Gastroesophageal sphincter (tissue), 4 donors: ENCODE measurements at regions not wholly inside any gene's neighbourhood (a gene's known extent, or its start where the extent isn't known, plus 50 kb on each side); places are given as distances from the start of the nearest gene placed in this dataset.

Source experiments
- ATAC-seq: fragments of 150-250 bp; one replicate; pipeline ENCODE4 v1.9.1; 2016; ENCODE audit warnings: mild to moderate bottlenecking, moderate library complexity
- H3K27ac ChIP-seq, 4 donors: fragments of 200-600 bp; sonication (generic) in 3 of 4; 1 replicate in 3 of 4; 2 replicates in 1 of 4; pipeline ENCODE4 v1.5.1; 2016 to 2019
- H3K27me3 ChIP-seq: fragments of 200-600 bp; sonication (generic); one replicate; pipeline ENCODE4 v1.5.1; 2019
- H3K36me3 ChIP-seq, 2 donors: fragments of 200-600 bp; sonication (generic); one replicate each; pipeline ENCODE4 v1.5.1; 2019; ENCODE audit warnings: control low read depth in 1 of 2
- H3K4me1 ChIP-seq, 3 donors: fragments of 200-600 bp; sonication (generic); 1 replicate in 2 of 3; 2 replicates in 1 of 3; pipeline ENCODE4 v1.5.1; 2016 to 2019; ENCODE audit warnings: control low read depth in 2 of 3
- H3K4me3 ChIP-seq, 2 donors: fragments of 200-600 bp; sonication (generic); one replicate each; pipeline ENCODE4 v1.5.1; 2019; ENCODE audit warnings: mild to moderate bottlenecking in 1 of 2, moderate library complexity in 1 of 2
- H3K9me3 ChIP-seq, 3 donors: fragments of 200-600 bp; sonication (generic); one replicate each; pipeline ENCODE4 v1.5.1; 2017 to 2019; ENCODE audit warnings: control low read depth in 2 of 3
- EP300 ChIP-seq: sonication (generic); formaldehyde crosslinking; IDR thresholded peaks from one replicate; pipeline ENCODE4 v1.6.1; 2017; ENCODE audit warnings: antibody characterized with exemption, mild to moderate bottlenecking
- POLR2A ChIP-seq, 2 donors: fragments of 450-650 bp; IDR thresholded peaks; one replicate each; pipeline ENCODE4 v1.6.1; 2017; ENCODE audit warnings: antibody characterized with exemption in 2 of 2, mild to moderate bottlenecking in 2 of 2, moderate library complexity in 1 of 2
- POLR2AphosphoS5 ChIP-seq: sonication (generic); formaldehyde crosslinking; IDR thresholded peaks from one replicate; pipeline ENCODE4 v1.6.1; 2017; ENCODE audit warnings: antibody characterized with exemption
- WGBS, 2 donors: methylation state at CpG; one replicate each; pipeline ENCODE4 v1.1.5; 2018; ENCODE audit warnings: low coverage in 1 of 2; 5-methylcytosine and 5-hydroxymethylcytosine counted together
- TF ChIP-seq, protein P1 (sequence below), 4 experiments: fragments of 200-600 bp in 2 of 4; fragments of 450-650 bp in 2 of 4; sonication (generic) in 1 of 4; IDR thresholded peaks; one replicate each; pipeline ENCODE4 v1.5.1; 2017 to 2019; ENCODE audit warnings: antibody characterized with exemption in 4 of 4, mild to moderate bottlenecking in 2 of 4, moderate library complexity in 2 of 4

DNA sequence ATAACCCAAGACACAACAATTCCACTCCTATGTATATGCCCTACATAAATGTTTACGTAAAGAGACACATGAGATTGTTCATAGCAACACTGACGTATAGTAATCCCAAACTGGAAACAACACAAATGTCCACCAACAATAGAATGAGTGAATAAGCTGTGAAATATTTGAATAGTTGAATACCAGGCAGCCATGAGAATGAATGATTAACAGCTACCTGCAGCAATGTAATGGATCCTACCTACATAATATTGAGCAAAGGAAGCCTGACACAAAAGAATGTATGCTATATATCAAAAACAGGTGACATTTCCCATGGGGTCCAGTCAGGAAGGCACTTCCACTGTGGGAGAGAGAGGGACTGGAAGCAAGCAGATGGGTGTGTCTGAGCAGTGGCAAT is 92.8 kb upstream of the LINC01488 start:
- TF ChIP-seq POLR2AphosphoS5 (no peak), EP300 (no peak), POLR2A (IDR thresholded peaks at IDR 0.05) (no peak)
- TF ChIP-seq, protein P1, sequence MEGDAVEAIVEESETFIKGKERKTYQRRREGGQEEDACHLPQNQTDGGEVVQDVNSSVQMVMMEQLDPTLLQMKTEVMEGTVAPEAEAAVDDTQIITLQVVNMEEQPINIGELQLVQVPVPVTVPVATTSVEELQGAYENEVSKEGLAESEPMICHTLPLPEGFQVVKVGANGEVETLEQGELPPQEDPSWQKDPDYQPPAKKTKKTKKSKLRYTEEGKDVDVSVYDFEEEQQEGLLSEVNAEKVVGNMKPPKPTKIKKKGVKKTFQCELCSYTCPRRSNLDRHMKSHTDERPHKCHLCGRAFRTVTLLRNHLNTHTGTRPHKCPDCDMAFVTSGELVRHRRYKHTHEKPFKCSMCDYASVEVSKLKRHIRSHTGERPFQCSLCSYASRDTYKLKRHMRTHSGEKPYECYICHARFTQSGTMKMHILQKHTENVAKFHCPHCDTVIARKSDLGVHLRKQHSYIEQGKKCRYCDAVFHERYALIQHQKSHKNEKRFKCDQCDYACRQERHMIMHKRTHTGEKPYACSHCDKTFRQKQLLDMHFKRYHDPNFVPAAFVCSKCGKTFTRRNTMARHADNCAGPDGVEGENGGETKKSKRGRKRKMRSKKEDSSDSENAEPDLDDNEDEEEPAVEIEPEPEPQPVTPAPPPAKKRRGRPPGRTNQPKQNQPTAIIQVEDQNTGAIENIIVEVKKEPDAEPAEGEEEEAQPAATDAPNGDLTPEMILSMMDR (IDR thresholded peaks at IDR 0.05): no peak
- Histone ChIP-seq H3K9me3 (peaks cover 0 to 19% (median 0%) of the 10 kb centered on the region in 3 donors), H3K36me3 (no peaks in the 10 kb centered on the region), H3K4me3 (no peak overlapping the region), H3K4me1 (no peaks in the 10 kb centered on the region), H3K27ac (no peak overlapping the region), H3K27me3 (peaks cover 22% of the 10 kb centered on the region)
- no peak for ATAC-seq
- 33 to 68% methylated on average over 1 to 2 of the region's 2 CpGs for WGBS, 2 donors

DNA sequence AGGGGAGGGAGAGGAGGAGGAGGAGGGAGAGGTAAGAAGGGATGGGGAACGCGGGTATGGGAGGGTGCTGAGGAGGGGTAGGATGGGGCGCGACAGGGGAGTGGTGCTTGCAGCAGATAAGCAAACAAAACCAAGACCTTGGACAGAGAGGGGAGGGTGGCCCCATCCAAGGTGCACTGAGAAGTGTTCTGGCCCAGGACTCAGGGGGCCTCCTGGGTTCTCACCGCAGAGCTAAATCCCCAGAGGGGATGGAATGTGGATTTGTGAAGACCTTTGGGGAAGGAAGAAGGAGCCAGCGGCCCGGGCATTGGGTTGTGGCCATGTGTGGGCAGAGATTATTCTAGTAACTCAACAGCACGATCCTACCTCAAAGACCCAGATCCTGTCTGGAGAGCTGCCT is 90.9 kb upstream of the LINC01488 start:
- peaks cover 22% of the 10 kb centered on the region for H3K27me3 ChIP-seq
- TF ChIP-seq, protein P1 (IDR thresholded peaks at IDR 0.05): no peak
- TF ChIP-seq POLR2A (IDR thresholded peaks at IDR 0.05): no peak
- TF ChIP-seq EP300: no peak
- TF ChIP-seq POLR2AphosphoS5: no peak
- H3K9me3 ChIP-seq: peaks cover 0 to 19% (median 0%) of the 10 kb centered on the region in 3 donors
- no peaks in the 10 kb centered on the region for H3K36me3 ChIP-seq
- no peak overlapping the region for H3K27ac ChIP-seq
- no peak for ATAC-seq
- no peaks in the 10 kb centered on the region for H3K4me1 ChIP-seq
- 66 to 67% methylated on average over 1 to 5 of the region's 8 CpGs for WGBS, 2 donors
- H3K4me3 ChIP-seq: no peak overlapping the region

DNA sequence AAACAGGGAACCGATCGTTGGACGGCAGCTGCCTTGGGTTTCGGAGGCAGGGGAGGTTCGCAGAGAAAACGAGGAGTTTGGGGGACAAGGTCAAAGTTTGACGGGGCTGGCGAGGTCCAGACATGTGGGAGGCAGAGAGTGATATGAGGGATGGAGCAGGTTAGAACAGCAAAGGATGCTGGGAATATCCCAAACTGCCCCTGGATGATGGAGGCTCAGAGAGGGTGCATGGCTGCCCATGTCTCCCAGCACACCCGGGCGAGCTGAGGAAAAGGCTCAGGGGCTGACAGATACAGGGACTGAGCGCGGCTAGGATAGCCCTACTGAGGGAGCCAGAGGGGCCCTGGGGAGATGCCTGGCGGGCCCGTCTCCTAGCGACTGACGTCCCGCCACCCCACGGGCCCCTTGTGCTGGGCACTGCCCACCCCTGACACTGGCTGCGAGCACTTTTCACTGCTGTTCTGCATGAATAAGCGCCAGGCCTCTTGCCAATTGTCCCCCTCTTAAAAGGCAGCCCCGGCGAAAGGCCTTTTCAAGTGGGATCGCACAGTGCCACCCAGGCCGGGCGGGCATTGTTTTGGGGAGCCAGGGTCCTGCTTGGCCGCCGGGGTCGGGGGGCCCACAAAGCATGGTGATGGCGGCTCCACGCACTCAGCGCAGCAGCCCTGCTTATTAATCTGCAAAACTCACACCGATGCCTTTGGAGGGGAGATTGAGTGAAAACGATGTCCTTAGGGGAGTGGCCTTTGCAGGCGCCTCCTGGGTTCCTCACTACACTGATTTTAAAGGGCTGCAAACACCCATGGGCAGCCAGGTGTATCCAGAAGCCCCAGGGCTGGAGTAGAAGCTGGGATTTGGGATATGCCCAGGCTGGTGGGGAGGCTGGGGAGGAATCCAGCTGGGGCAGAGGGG is 90.0 kb upstream of the LINC01488 start:
- TF ChIP-seq, protein P1 (IDR thresholded peaks at IDR 0.05): no peak
- TF ChIP-seq EP300: no peak
- no peak for TF ChIP-seq POLR2A (IDR thresholded peaks at IDR 0.05)
- no peak for TF ChIP-seq POLR2AphosphoS5
- H3K27ac ChIP-seq: no peak overlapping the region
- H3K9me3 ChIP-seq: peaks cover 0 to 19% (median 0%) of the 10 kb centered on the region in 3 donors
- H3K4me3 ChIP-seq: no peak overlapping the region
- ATAC-seq: no peak
- H3K4me1 ChIP-seq: no peaks in the 10 kb centered on the region
- 87 to 92% methylated on average over 8 to 19 of the region's 34 CpGs for WGBS, 2 donors
- H3K27me3 ChIP-seq: peaks cover 22% of the 10 kb centered on the region
- no peaks in the 10 kb centered on the region for H3K36me3 ChIP-seq

DNA sequence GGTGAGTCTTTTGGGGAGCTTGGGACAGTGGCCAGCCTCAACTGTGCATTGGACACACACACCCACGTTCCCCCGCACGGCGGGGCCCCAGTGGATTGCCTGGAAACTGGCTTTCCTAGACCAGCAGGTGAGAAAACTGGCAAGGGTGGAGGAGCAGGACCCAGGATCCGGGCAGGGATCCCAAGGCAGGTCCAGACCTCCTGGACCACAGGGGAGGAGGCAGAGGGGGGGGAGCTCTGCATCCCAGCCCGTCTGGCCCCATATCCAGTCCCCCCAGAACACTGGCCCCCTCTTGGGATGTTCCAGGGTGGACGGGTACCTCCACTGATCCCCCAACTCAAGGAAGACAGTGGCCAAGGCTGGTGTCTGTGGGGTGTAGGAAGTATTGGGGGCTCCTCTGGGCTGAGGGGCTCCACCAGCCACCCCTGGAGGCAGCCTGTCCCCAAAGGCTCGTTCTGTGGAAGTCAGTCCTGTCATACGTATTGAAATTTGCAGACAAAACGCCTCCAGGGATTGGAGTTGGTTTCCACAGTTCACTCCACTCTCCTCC is 89.3 kb upstream of the LINC01488 start:
- no peak for ATAC-seq
- Histone ChIP-seq H3K9me3 (peaks cover 0 to 19% (median 0%) of the 10 kb centered on the region in 3 donors), H3K27ac (no peak overlapping the region), H3K36me3 (no peaks in the 10 kb centered on the region), H3K27me3 (peaks cover 22% of the 10 kb centered on the region), H3K4me3 (no peak overlapping the region), H3K4me1 (no peaks in the 10 kb centered on the region)
- no peak for TF ChIP-seq POLR2AphosphoS5
- TF ChIP-seq, protein P1 (IDR thresholded peaks at IDR 0.05): no peak
- TF ChIP-seq POLR2A (IDR thresholded peaks at IDR 0.05): no peak
- no peak for TF ChIP-seq EP300
- 80 to 93% methylated on average over 3 to 4 of the region's 10 CpGs for WGBS, 2 donors
